HG02852 (cell line): ENCODE measurements at regions not wholly inside any gene's neighbourhood (a gene's known extent, or its start where the extent isn't known, plus 50 kb on each side); places are given as distances from the start of the nearest gene placed in this dataset.
"Not testable (repeated sequence)": the region's sequence is repeated elsewhere in the genome, so short reads cannot be mapped to it uniquely, and the experiment has no call there.

ENCODE experiments used
- ATAC-seq: cut with Tn5 transposase; IDR thresholded peaks from one replicate; pipeline ENCODE4 v1.9.1; 2021; ENCODE audit warnings: mild to moderate bottlenecking, moderate library complexity; ENCODE audit not compliant: unreplicated experiment

- ATAC-seq: not testable (repeated sequence)
These were observed 73.9 kb upstream of the LYZL2 start for GRCh38 chr10:30703446-30703845.

DNA sequence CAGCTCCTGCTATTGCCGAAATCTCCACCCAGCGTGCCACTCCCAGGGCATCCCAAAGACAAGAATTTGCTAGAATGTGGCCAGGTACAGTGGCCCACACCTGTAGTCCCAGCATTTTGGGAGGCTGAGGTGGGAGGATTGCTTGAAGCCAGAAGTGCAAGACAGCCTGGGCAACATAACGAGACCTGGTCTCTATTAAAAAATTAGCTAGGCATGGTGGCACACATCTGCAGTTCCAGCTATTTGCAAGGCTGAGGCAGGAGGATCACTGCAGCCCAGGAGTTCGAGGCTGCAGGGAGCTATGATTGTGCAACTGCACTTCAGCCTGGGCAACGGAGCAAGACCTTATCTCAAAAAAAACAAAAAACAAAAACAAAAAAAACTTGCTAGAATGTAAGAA lies 73.3 kb upstream of the LYZL2 start:
- no peak for ATAC-seq

DNA sequence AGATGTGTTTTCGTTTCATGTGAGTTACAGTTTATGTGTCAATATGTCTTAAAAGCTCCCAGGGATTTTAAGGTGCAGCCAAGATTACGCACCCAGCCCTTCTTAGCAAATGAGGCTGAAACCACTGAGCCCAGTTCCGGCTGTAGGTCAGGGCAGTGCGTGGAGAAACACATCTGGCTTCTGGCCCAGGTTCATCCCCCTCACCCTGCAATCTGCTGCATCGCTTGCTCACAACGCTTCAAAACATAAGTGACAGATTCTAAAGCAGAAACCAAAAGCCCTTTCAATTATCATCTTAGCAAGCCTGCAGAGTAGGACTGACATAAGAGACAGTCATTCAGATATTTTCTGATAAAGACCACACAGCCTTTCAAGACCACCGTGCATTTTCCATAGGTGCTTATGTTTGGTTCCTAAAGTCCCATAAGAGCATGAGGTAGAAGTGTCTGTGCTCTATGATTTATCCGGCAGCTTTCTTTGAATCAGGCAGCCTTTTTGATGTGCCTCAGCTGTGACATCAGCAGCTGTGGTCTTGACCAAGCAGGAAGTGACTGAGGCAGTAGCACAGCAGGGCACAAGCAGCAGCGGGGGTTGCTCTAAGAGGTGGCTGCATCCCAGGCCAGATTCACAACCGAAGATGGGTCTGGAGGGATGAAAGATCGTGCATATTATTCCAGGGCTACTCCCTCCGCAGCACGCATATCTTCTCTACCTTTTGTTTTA lies 72.1 kb upstream of the LYZL2 start:
- ATAC-seq: peak; percentile 66

- no peak for ATAC-seq
These were observed 68.3 kb upstream of the LYZL2 start for GRCh38 chr10:30697806-30698205.

DNA sequence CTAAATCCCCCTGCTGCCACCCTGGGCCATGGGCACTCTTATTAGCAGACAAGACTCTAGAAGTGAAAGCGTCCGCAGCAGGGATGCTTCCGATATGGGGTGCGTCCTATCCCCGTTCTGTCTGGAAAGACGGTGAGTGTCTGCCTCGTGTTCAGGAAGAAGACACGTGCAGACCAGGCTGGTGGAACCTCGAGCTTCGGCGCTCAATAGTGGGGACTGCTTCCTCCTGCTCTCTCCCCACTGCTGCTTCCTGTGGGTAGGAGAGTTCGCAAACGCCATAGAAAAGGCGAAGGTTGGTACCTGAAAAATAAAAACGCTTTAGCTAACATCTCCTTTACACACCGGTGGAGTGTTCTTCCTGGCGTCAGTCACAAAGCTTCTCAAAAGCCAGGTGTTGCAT lies 67.7 kb upstream of the LYZL2 start:
- ATAC-seq: not testable (repeated sequence)

- ATAC-seq: not testable (repeated sequence)
These were observed 67.0 kb upstream of the LYZL2 start for GRCh38 chr10:30696416-30697185.

- not testable (repeated sequence) for ATAC-seq
These were observed 66.1 kb upstream of the LYZL2 start for GRCh38 chr10:30695481-30696236.

GRCh38 chr10:30694518-30695228 lies 65.1 kb upstream of the LYZL2 start:
- ATAC-seq: no peak

DNA sequence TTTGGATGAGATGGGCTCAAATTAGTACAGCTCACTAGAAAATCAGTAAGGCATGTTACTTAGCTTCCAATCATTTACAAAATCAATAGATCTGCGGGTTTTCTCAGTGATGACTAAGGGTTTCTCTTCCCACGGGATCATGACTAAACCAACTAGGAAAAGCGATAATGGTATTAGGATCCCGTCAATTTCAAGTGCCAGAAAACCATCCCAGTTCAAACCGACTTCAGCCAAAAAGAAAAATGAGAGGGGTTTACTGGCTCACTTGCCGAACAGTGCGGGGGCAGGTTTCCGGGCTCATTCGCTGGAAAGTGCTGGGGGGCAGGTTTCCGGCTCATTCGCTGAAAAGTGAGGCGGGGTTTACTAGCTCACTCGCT lies 62.1 kb upstream of the LYZL2 start:
- no peak for ATAC-seq

DNA sequence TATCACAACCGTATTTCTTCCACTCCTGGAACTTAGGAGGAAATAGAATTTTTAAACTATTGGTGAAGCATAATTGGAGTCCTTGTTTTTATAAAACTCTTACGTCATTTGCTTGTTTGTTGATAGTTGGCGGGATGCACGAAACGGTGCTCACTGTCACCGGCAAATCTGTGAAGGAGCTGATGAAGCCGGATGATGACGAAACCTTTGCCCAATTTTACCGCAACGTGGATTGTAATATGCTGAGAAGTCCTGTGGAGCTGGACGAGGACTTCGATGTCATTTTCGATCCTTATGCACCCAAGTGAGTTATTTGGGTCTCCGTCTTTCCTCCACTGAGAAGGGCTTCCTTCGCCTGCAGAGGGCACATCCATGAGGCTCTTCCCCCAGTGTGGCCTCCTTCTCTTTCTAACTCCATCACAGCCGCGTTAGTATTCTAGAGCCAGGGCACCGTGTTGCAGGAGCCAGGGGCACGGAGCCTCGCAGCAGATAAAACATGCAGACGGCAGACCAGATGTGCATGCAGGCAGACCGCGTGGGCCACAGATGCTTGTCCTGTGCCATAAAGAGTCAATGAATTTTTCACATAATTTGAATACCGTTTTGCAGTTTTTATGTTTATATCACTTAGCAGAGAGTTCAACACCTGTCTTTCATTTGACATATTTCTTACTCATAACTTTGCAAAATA lies 61.5 kb upstream of the LYZL2 start:
- not testable (repeated sequence) for ATAC-seq

GRCh38 chr10:30688456-30688855 lies 58.9 kb upstream of the LYZL2 start:
- no peak for ATAC-seq

DNA sequence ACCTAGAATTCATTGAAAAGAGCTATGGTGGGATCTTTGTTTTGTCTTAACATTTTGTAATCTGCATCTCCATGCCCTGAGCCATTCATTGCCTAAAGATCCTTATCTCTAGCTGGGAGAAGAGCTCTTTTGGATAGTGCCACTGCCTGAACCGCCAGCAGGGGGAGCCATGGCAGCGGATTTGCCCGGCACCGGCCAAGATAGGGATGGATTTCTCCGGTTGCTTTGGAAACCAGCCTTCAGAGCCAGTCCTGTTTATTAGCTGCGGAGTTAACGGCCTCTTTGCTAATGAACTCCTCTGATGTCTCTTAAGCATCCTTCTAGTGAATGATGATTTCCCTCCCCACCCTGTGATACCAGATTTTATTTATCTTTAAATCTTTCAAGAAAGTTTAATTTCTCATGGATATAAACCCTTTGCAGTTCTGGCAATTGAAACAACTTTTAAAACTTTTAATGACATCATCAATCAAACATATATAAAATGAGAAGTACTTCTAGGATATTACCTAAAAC lies 58.2 kb upstream of the LYZL2 start:
- peak; percentile 62 for ATAC-seq

DNA sequence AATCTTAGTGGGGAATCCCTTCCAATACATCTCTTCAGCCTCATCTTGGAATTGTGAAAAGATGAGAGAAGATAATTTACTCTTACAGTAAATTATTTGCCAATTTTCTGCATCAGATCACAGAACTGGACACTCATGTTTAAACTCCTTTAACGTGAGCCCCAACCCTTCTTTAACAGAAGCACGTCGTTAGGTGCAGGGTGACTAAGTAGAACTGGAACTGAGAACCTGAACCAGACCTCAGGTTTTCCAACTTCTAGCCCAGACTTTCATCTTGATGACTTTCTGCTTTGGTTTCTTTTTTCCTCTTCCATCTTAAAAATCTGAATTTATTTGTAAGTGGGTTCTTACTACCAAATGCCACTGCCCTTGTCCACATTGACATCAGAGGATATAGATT lies 57.2 kb upstream of the LYZL2 start:
- ATAC-seq: no peak

DNA sequence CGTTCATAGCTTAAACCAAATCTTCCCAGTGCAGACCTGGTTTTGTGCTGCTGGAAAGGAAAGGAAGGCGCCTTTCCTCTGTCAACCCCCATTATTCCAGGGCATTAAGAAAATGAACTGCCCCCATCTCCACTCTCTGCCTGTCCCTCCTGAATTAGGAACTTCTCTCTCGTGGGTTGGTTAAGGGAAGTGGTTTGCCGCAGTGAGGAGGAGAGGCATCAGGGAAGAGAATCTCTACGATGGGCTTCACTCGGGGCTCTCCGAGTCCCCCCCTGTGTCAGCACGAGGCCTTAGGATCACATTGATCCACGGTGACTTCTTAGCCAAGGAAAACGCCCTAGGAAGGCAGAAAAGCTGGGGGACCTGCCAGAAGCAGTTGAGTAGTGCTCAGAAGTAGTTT lies 53.9 kb upstream of the LYZL2 start:
- ATAC-seq: no peak

- ATAC-seq: peak; percentile 60
These were observed 53.0 kb upstream of the LYZL2 start for GRCh38 chr10:30682377-30683199.

GRCh38 chr10:30680908-30681307 lies 51.4 kb upstream of the LYZL2 start:
- no peak for ATAC-seq
